Myocyte (in vitro differentiated cells): ENCODE measurements at regions not wholly inside any gene's neighbourhood (a gene's known extent, or its start where the extent isn't known, plus 50 kb on each side); places are given as distances from the start of the nearest gene placed in this dataset.
A peak's percentile ranks its signal among the peaks of the same experiment; 100 is the strongest.
"Not testable (repeated sequence)": the region's sequence is repeated elsewhere in the genome, so short reads cannot be mapped to it uniquely, and the experiment has no call there.

ENCODE experiments used
- DNase-seq: peaks from one replicate; pipeline ENCODE4 v3.0.0-alpha.2; 2012; ENCODE audit warnings: low read depth

DNA sequence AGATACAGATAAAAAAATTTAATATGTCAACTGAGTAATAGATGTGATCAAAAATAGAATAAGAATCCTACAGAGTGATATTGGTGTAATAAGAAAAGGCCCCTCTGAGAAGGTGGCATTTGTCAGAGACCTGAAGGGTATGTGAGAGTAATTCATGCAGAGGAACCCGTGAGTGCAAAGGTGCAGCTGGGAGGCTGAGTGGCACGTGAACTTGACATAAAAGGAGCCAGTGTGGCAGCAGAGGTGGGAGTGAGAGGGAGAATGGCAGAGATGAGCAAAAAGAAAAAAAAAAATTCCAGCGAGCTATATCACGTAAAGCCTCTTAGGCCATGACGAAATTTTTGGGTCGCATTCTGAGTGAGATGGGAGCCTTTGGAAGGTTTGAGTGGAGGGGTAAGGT is 588.9 kb downstream of the KCTD12 start:
- DNase-seq, result no peak

DNA sequence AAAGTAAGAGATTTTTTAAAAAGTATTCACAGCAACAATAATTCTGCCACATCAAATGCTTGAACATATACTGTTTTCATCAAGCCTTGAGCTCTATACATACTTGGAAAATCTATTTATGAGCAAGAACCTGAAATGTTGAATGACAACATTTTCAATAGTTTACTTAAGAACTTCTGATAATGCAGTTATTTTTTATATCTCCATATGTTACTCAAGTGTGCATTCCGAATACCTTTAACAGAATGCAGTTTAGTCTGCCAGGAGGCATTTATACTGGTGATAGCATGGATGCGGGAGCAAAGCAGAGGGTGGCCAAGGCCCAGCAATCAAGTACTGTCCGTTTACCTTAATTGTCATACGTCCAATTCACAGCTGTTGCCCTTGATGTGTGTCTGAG is 589.5 kb downstream of the KCTD12 start:
- DNase-seq, result no peak

DNA sequence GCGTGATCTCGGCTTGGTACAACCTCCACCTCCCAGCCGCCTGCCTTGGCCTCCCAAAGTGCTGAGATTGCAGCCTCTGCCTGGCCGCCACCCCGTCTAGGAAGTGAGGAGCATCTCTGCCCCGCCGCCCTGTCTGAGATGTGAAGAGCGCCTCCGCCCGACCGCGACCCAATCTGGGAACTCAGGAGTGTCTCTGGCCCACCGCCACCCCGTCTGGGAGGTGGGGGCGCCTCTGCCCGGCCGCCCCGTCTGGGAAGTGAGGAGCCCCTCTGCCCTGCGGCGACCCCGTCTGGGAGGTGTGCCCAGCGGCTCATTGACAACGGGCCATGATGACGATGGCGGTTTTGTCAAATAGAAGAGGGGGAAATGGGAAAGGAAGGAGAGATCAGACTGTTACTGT is 591.2 kb downstream of the KCTD12 start:
- DNase-seq, result not testable (repeated sequence)

DNA sequence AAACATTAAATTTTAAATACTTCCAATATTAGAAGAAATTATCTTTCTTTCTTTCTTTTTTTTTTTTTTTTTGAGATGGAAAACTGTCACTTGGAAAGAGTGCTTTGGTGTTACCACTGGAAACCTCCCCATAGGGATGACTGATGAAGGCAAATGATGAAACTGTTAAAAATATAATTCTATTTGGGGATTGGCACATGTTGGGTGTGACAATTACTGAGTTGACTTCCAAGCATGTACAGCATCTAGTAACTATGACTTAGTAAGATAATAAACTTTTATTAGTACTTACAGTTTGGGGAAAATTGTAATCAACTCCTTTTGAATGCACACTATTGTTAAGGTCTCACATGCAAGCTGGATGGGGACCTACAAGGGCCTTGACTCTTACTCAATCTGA is 592.5 kb downstream of the KCTD12 start:
- DNase-seq, result peak; percentile 73

DNA sequence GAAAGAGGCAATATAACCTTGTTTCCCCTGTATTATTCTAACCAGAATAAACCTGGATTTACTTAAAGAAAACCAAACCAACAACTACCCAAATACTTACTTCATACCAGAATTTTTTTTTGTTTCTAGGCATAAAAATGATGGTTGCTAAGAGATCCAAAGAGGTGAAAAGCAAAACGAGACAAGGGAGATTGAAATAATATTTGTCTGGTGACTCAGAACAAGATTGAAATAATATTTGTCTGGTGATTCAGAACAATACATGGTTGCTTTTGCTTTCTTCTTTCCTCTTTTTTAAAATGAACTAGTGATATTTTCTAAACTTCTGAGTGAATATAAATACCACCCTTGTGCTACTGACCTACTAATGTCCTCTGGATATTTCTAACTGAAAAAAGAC is 592.9 kb downstream of the KCTD12 start:
- peak; percentile 70 for DNase-seq

DNA sequence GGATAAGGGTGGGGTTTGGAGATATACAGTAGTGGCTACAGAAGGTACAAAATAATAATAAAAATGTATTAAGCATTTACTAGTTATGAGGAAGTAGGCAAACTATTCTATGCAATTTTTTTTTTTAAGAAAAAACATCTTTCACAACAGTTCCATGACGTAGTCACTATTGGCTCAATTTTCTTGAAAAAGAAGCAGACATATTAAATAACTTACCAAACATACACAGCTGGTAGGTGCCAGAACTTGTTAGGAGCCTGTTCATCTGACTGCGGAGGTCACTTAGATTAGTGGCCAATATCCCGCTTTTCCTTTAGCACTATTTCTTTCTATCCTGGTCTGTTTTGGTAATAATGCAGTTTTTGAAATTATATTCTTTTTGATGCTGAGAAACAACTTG is 593.5 kb downstream of the KCTD12 start:
- DNase-seq, result no peak

DNA sequence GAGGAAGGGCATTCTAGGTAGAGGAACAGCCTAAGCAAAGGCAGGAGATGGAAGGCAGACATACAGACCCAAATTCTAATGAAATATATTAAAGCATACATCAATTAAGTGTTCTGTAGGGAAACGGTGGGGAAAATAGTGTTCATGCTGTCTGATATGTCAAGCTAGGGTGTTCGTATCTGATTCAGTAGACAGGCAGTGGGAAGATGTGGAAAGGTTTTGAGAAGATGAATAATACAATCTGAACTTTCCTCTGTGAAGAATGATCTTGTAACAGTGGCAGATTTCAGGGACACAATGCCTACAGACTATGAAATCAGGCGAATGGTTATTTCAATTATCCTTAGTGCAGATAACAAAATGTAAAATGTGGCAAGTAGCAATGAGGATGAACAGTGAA is 594.2 kb downstream of the KCTD12 start:
- no peak for DNase-seq

DNA sequence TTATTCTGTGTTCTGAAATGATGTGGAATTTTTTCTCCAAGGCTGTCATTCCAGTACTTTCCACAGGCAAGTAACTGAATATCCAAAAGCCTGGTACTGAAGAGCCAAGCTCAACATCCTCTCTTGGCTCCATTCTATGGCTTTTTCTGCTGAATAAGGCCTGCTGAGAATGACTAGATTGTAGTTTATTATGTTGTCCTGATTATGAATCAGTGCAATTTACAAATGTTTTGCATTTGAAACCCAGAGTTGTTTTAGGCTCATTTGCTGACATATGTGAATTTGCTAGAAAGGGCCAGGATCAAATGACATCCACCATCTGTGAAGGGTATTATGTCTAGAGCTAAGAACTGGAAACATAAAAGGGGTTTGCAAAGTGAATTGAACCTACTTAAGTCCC is 596.6 kb downstream of the KCTD12 start:
- DNase-seq, result peak; percentile 62

DNA sequence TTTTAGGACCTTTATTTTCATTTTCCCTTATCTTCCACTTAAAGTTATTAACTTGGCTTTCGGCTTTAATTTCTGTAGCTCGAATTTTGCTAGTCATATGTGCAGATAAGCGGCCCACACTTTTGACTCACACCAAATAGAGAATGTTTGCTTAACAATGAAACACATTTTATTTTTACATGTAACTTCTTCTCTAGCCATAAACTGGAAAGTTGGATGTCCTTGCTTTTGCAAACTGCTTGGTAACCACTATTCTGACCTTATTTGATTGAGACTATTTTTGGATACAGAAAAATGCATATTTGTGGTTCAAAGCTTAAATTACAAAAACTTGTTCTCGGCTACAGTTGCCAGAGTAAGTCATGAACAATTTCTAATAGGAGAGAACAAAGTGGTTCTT is 600.0 kb downstream of the KCTD12 start:
- peak; percentile 80 for DNase-seq

DNA sequence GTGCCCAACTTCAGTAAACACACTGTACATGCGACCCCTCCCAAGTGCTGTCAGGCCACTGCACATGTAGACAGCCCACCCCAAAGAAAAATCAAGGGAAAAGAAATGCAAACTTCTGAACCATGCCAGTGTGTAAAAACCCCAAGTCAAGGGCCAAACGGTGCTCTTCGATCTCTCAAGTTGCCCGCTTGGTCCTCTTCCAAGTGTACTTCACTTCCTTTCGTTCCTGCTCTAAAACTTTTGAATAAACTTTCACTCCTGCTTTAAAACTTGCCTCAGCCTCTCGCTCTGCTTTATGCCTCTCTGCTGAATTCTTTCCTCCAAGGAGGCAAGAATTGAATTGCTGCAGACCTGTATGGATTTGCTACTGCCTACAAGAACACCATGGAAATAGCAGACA is 600.7 kb downstream of the KCTD12 start:
- no peak for DNase-seq

DNA sequence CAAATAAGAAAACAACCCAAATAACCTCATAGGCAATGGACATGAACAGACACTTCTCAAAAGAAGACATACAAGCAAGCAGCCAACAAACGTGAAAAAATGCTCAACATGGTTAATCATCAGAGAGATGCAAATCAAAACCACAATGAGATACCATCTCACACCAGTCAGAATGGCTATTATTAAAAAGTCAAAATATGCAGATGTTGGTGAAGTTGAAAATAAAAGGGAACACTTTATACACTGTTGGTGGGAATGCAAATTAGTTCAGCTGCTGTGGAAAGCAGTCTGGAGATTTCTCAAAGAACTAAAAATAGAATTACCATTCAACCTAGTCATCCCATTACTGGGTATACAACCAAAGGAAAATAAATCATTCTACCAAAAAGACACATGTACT is 606.4 kb downstream of the KCTD12 start:
- peak; percentile 61 for DNase-seq

DNA sequence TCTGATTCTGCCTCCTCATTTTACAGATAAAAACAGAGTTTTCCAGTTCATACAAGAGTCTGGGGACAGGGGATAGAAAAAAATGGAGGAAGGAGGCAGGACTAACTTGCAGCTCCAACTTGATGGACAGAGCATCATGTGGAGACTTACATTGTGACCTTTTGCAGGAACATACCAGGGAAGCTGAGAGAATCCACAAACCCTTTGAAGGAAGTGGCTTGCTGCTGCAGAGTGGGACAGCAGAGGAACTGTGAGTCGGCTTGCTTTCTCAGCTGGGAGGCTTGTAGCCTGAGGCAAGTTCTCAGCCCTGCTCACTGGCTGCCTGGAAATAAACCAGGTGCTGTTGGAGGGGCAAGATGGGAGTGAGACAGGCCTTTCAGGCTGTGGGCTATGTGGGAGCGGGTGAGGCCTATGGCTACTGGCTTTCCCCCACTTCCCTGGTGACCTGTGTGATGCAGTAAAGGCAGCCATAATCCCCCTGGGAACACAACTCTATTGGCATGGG is 614.4 kb downstream of the KCTD12 start:
- no peak for DNase-seq

DNA sequence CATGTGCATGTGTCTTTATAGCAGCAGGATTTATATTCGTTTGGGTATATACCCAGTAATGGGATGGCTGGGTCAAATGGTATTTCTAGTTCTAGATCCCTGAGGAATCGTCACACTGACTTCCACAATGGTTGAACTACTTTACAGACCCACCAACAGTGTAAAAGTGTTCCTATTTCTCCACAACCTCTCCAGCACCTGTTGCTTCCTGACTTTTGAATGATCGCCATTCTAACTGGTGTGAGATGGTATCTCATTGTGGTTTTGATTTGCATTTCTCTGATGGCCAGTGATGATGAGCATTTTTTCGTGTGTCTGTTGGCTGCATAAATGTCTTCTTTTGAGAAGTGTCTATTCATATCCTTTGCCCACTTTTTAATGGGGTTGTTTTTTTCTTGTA is 617.9 kb downstream of the KCTD12 start:
- not testable (repeated sequence) for DNase-seq

DNA sequence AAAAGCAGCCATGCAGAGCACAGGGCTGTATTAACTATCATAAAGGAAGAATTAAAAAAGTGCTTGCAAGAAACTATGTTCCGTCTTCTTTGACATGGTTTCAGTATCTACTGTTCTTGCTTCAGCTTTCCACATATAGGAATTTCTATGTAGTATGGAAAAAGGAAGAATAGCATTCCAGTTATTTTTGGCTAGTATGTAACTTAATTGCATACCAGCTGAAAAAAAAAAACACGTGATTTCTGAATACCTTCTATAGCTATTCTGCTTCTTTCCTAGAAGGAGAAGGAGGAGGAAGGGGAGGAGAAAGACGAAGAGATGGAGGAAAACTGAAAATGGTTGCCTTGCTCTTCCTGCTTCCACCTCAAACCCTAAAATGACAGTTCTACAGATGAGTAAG is 619.0 kb downstream of the KCTD12 start:
- DNase-seq, result no peak

DNA sequence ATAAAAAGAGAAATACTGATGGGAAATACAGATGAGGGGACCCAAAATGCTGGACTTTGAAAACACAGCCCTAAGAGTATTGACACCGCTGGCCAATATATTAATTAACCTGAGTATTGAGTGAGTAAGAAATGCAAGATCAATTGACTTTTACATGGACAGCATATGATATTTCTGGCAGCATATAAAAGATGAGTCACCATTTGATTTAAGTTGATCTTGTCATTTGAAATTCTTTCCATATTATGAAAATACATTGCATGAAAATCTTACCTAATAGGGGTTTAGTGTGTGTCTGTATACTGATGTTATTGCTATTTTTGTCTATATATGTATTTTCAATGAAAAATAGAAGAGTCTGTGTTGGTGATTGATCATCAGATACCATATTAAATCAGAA is 619.6 kb downstream of the KCTD12 start:
- DNase-seq, result no peak

DNA sequence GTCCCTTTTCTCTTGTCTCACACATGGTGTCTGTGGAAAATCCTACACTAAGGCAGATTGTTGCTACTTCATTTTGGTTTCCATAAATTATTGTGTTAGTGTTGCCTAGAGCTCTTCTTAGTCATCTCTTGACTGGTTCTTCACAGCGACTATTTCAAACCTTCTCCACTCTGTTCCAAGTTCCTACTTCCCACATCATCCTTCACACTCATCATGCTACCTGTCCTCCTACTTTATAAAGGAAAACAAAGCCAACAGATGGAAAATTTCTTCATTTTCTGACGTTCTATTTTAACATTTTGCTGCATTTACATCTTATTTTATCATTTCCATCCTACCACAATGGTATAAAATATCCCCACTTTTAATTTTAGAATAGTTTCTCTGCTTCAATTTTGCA is 614.1 kb downstream of the LMO7 start:
- no peak for DNase-seq

DNA sequence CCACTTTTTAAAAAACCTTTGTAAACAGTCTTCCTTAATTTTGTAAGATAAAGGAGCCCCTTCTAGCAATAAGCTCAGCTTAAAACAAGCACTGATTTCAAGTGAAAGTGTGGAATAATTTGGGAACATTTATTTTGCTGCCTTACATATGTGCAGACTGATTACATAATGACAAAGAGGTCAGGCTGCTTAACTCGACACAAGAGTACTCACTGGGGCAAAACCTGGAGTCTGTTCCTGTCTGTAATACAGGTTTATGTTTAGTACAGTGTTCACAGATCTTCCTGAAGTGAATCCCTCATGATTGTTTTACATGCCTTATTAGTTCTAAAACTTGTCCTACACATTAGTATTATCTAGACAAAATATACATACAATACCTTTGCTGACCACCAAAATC is 609.8 kb downstream of the LMO7 start:
- DNase-seq, result no peak

DNA sequence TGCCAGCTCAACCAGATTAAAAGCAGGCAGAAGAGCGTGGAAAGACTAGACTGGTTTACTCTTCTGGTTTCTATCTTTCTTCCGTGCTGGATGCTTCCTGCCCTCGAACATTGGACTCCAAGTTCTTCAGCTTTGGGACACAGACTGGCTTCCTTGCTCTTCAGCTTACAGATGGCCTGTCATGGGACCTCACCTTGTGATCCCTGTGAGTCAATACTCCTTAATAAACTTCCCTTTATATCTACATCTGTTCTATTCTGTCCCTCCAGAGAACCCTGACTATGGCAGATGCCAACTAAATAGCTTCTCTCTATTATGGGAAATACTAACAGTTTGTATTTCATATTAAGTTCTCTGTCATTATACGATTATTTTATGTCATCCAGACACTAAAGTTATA is 609.1 kb downstream of the LMO7 start:
- peak; percentile 74 for DNase-seq

DNA sequence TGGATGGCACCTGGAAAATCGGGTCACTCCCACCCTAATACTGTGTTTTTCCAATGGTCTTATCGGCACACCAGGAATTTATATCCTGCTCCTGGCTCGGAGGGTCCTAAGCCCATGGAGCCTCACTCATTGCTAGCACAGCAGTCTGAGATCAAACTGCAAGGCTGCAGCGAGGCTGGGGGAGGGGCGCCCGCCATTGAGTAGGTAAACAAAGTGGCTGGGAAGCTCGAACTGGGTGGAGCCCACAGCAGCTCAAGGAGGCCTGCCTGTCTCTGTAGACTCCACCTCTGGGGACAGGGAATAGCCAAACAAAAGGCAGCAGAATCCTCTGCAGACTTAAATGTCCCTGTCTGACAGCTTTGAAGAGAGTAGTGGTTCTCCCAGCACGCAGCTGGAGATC is 607.0 kb downstream of the LMO7 start:
- not testable (repeated sequence) for DNase-seq

DNA sequence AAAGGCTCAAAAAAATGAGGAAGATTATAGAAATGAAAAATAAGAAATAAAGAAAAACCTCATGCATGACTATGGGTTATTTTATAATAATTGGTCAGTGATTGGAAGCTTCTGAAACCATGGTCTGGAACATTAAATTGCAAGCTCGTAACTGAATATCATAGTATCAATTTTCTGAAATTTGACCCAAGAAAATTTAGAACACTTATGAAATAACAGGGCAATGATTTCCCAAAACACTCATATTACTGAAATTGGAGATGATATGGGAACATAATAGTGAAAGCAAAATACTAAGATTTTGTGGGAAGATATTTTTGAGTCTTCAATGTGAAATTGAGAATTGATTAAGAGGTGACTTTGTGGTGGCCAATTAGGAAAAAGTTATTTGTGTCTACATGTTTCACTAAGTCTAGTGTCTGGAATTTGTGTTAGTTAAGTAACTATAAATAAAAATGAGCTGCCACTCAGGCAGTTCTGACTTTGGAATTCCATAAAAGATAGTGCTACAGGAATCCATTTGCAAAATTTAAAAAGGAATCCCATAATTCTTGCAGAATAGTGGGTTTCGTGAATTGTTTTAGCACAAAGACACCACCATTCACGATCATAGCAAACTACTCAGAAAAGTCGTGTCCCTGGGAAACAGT is 603.0 kb downstream of the LMO7 start:
- DNase-seq, result peak; percentile 63

DNA sequence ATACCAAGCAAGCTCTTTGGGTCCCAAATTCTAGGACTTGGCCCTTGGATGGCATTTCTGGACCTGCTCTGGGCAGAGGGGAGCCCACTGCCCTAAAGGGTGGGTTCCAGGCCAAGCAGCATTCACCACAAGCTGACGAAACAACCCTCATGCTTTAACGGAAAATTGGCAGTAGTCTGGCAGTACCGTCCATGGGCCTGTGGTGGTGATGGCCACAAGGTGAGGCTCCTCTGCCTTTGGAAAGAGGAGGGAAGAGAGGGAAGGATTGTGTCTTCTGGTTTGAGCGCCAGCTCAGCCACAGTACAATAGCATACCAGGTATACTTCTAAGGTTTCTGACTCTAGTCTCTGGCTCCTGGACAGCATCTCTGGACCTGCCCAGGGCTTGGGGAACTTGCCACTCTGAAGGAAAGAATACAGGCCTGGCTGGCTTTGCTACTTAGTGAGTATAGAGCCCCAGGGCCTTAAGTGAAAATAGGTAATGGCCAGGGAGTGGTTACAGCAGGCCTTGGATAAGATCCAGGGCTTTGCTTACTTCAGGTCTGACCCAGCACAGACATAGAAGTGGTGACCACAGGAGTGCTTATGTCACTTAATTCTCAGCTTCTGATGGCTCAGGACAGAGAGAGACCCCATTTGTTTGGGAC is 595.5 kb downstream of the LMO7 start:
- no peak for DNase-seq

DNA sequence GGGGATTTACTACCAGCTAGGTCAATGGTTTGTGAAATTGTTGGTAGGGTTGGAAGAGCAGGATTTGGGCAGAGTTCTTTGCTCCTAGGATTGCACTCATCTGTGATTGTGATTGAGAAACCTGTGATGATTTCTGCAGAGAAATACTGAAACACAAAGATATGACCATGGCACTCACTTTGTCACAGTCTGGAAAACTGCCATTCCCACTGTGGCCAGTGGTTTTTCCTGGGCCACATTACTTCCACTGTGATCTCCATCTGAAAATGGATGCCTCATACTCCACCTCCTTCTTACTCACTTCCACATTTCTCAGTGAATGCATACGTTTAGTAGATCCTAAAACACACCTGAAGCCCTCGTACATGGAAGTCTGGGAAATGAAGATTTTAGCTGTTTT is 593.2 kb downstream of the LMO7 start:
- DNase-seq, result peak; percentile 84

DNA sequence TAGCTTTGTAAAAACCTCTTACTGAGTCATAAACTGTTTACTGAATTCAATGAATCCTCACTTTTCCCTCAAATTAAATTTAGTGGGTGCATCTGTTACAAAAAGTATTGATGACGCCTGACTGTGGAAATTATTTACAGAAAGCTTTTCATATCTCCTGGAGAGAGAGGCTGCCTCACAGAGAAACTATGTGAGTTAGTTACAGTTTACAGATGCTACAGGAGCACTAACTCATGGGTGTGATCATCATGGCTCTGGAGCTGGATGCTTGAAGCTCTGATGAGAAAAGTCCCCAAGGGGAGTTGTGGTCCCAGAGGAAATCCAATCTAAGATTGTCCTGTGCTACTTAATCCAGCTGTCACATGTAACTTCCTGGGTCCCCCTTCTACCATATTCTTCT is 590.8 kb downstream of the LMO7 start:
- peak; percentile 80 for DNase-seq
